Neural progenitor cell (in vitro differentiated cells): ENCODE measurements at regions not wholly inside any gene's neighbourhood (a gene's known extent, or its start where the extent isn't known, plus 50 kb on each side); places are given as distances from the start of the nearest gene placed in this dataset.

Experiments
- DNase-seq: peaks from one replicate; pipeline ENCODE4 v3.0.0-alpha.2; 2016; ENCODE audit warnings: low spot score
- H2AFZ ChIP-seq: fragments of 200-600 bp; sonication (generic); replicated peaks from 2 replicates; pipeline ENCODE4 v1.6.1; 2016; ENCODE audit warnings: antibody characterized with exemption
- H3F3A ChIP-seq: fragments of 200-600 bp; sonication (generic); 2 replicates; pipeline ENCODE4 v1.6.1; 2016; ENCODE audit warnings: antibody characterized with exemption, low read depth
- H3K27ac ChIP-seq: fragments of 200-600 bp; sonication (generic); 2 replicates; pipeline ENCODE4 v1.5.1; 2016; ENCODE audit warnings: mild to moderate bottlenecking
- H3K27me3 ChIP-seq: fragments of 200-600 bp; sonication (generic); 2 replicates; pipeline ENCODE4 v1.6.1; 2016; ENCODE audit warnings: mild to moderate bottlenecking, moderate library complexity
- H3K36me3 ChIP-seq: fragments of 200-600 bp; sonication (generic); 2 replicates; pipeline ENCODE4 v1.5.1; 2016
- H3K4me1 ChIP-seq: fragments of 200-600 bp; sonication (generic); 2 replicates; pipeline ENCODE4 v1.6.1; 2016; ENCODE audit warnings: mixed run types
- H3K4me2 ChIP-seq: fragments of 200-600 bp; sonication (generic); 2 replicates; pipeline ENCODE4 v1.6.1; 2016
- H3K4me3 ChIP-seq: fragments of 200-600 bp; sonication (generic); 2 replicates; pipeline ENCODE4 v1.5.1; 2016
- H3K79me2 ChIP-seq: fragments of 200-600 bp; sonication (generic); 2 replicates; pipeline ENCODE4 v1.6.1; 2016; ENCODE audit warnings: low read depth
- H3K9ac ChIP-seq: fragments of 200-600 bp; sonication (generic); 2 replicates; pipeline ENCODE4 v1.6.1; 2016
- H3K9me3 ChIP-seq: fragments of 200-600 bp; sonication (generic); 2 replicates; pipeline ENCODE4 v1.5.1; 2016; ENCODE audit warnings: low read depth
- H4K20me1 ChIP-seq: fragments of 200-600 bp; sonication (generic); 2 replicates; pipeline ENCODE4 v1.6.1; 2016; ENCODE audit warnings: low read depth
- H3K27ac Mint-ChIP-seq: 3 replicates; pipeline ENCODE4 v1.8.0; 2021; ENCODE audit warnings: mixed read lengths
- H3K27me3 Mint-ChIP-seq: 2 replicates; pipeline ENCODE4 v1.8.0; 2022; ENCODE audit warnings: low read depth, mild to moderate bottlenecking, inconsistent platforms, moderate library complexity, mixed read lengths; ENCODE audit not compliant: insufficient read depth
- H3K36me3 Mint-ChIP-seq: 3 replicates; pipeline ENCODE4 v1.8.0; 2021; ENCODE audit warnings: mixed read lengths
- H3K4me1 Mint-ChIP-seq: 3 replicates; pipeline ENCODE4 v1.8.0; 2021; ENCODE audit warnings: mixed read lengths
- H3K4me3 Mint-ChIP-seq: 3 replicates; pipeline ENCODE4 v1.8.0; 2021; ENCODE audit warnings: mild to moderate bottlenecking, moderate library complexity, mixed read lengths
- H3K9me3 Mint-ChIP-seq: 3 replicates; pipeline ENCODE4 v1.8.0; 2020; ENCODE audit warnings: mixed read lengths
- CTCF ChIP-seq: fragments of 200-600 bp; sonication (generic); IDR thresholded peaks from 2 replicates; pipeline ENCODE4 v1.5.1; 2017; ENCODE audit warnings: antibody characterized with exemption, mild to moderate bottlenecking
- EZH2 ChIP-seq: fragments of 200-600 bp; sonication (generic); IDR thresholded peaks from 2 replicates; pipeline ENCODE4 v1.6.1; 2017; ENCODE audit warnings: antibody characterized with exemption, mild to moderate bottlenecking, moderate library complexity
- EZH2phosphoT487 ChIP-seq: fragments of 200-600 bp; sonication (generic); IDR thresholded peaks from 2 replicates; pipeline ENCODE4 v1.6.1; 2017; ENCODE audit warnings: antibody characterized with exemption

GRCh38 chr6:65922049-65922448 lies 215.0 kb upstream of the EYS start:
- Histone ChIP-seq H3K4me2 (no peak overlapping the region), H3K27ac (no peak overlapping the region), H3K4me1 (no peaks in the 10 kb centered on the region), H3K36me3 (no peaks in the 10 kb centered on the region), H3K9me3 (no peaks in the 10 kb centered on the region), H3F3A (no peaks in the 10 kb centered on the region), H2AFZ (no peak overlapping the region), H3K4me3 (no peak overlapping the region), H3K9ac (no peak overlapping the region), H3K27me3 (no peaks in the 10 kb centered on the region), H3K79me2 (no peaks in the 10 kb centered on the region), H4K20me1 (no peaks in the 10 kb centered on the region)
- Mint-ChIP-seq H3K4me1 (no peaks in the 10 kb centered on the region), H3K27me3 (no peaks in the 10 kb centered on the region), H3K9me3 (no peaks in the 10 kb centered on the region), H3K27ac (no peak overlapping the region), H3K36me3 (no peaks in the 10 kb centered on the region), H3K4me3 (no peak overlapping the region)
- TF ChIP-seq CTCF (no peak), EZH2phosphoT487 (no peak), EZH2 (no peak)
- DNase-seq: no peak

- Histone ChIP-seq H3K27me3 (no peaks in the 10 kb centered on the region), H3K27ac (no peak overlapping the region), H3K4me3 (no peak overlapping the region), H3K4me2 (no peak overlapping the region), H3K9me3 (no peaks in the 10 kb centered on the region), H3K4me1 (no peaks in the 10 kb centered on the region), H2AFZ (no peak overlapping the region), H3K79me2 (no peaks in the 10 kb centered on the region), H3K36me3 (no peaks in the 10 kb centered on the region), H3F3A (no peaks in the 10 kb centered on the region), H4K20me1 (no peaks in the 10 kb centered on the region), H3K9ac (no peak overlapping the region)
- TF ChIP-seq EZH2phosphoT487: no peak
- no peak for TF ChIP-seq EZH2
- no peak for TF ChIP-seq CTCF
- no peaks in the 10 kb centered on the region for H3K9me3 Mint-ChIP-seq
- no peaks in the 10 kb centered on the region for H3K4me1 Mint-ChIP-seq
- H3K27me3 Mint-ChIP-seq: no peaks in the 10 kb centered on the region
- DNase-seq: no peak
- H3K27ac Mint-ChIP-seq: no peak overlapping the region
- H3K4me3 Mint-ChIP-seq: no peak overlapping the region
- H3K36me3 Mint-ChIP-seq: no peaks in the 10 kb centered on the region
Observed at GRCh38 chr6:65908065-65908464, 201.0 kb upstream of the EYS start.

GRCh38 chr6:65903992-65904391 lies 197.0 kb upstream of the EYS start:
- Mint-ChIP-seq H3K4me1 (no peaks in the 10 kb centered on the region), H3K27me3 (peaks cover 1% of the 10 kb centered on the region), H3K9me3 (no peaks in the 10 kb centered on the region), H3K27ac (no peak overlapping the region), H3K36me3 (no peaks in the 10 kb centered on the region), H3K4me3 (no peak overlapping the region)
- H4K20me1 ChIP-seq: no peaks in the 10 kb centered on the region
- no peaks in the 10 kb centered on the region for H3K79me2 ChIP-seq
- no peak overlapping the region for H3K4me3 ChIP-seq
- no peaks in the 10 kb centered on the region for H3K36me3 ChIP-seq
- TF ChIP-seq CTCF (no peak), EZH2phosphoT487 (no peak), EZH2 (no peak)
- H3K4me2 ChIP-seq: no peak overlapping the region
- no peak overlapping the region for H2AFZ ChIP-seq
- H3K4me1 ChIP-seq: no peaks in the 10 kb centered on the region
- H3F3A ChIP-seq: no peaks in the 10 kb centered on the region
- H3K9me3 ChIP-seq: no peaks in the 10 kb centered on the region
- H3K9ac ChIP-seq: no peak overlapping the region
- no peak for DNase-seq
- H3K27me3 ChIP-seq: no peaks in the 10 kb centered on the region
- no peak overlapping the region for H3K27ac ChIP-seq

- Histone ChIP-seq H3F3A (no peaks in the 10 kb centered on the region), H3K36me3 (no peaks in the 10 kb centered on the region), H3K27me3 (no peaks in the 10 kb centered on the region), H4K20me1 (no peaks in the 10 kb centered on the region), H3K27ac (no peak overlapping the region), H3K4me1 (no peaks in the 10 kb centered on the region), H2AFZ (no peak overlapping the region), H3K4me3 (no peak overlapping the region), H3K79me2 (no peaks in the 10 kb centered on the region), H3K9ac (no peak overlapping the region), H3K9me3 (no peaks in the 10 kb centered on the region), H3K4me2 (no peak overlapping the region)
- H3K27me3 Mint-ChIP-seq: peaks cover 2% of the 10 kb centered on the region
- H3K4me3 Mint-ChIP-seq: no peak overlapping the region
- no peak overlapping the region for H3K27ac Mint-ChIP-seq
- H3K4me1 Mint-ChIP-seq: no peaks in the 10 kb centered on the region
- TF ChIP-seq EZH2: no peak
- no peak for TF ChIP-seq CTCF
- TF ChIP-seq EZH2phosphoT487: no peak
- H3K36me3 Mint-ChIP-seq: no peaks in the 10 kb centered on the region
- no peak for DNase-seq
- no peaks in the 10 kb centered on the region for H3K9me3 Mint-ChIP-seq
Observed at GRCh38 chr6:65900928-65901327, 193.9 kb upstream of the EYS start.
